GM19463 (cell line): ENCODE measurements at regions not wholly inside any gene's neighbourhood (a gene's known extent, or its start where the extent isn't known, plus 50 kb on each side); places are given as distances from the start of the nearest gene placed in this dataset.
"Not testable (repeated sequence)": the region's sequence is repeated elsewhere in the genome, so short reads cannot be mapped to it uniquely, and the experiment has no call there.

ENCODE experiments used
- ATAC-seq: cut with Tn5 transposase; IDR thresholded peaks from one replicate; pipeline ENCODE4 v1.9.1; 2021; ENCODE audit warnings: mild to moderate bottlenecking, moderate library complexity; ENCODE audit not compliant: unreplicated experiment

GRCh38 chr18:78421392-78421791 is 558.2 kb upstream of the SALL3 start:
- ATAC-seq, result no peak

GRCh38 chr18:78422336-78422735 is 557.3 kb upstream of the SALL3 start:
- no peak for ATAC-seq

- no peak for ATAC-seq
These were observed 555.8 kb upstream of the SALL3 start for GRCh38 chr18:78423811-78424210.

- no peak for ATAC-seq
These were observed 555.1 kb upstream of the SALL3 start for GRCh38 chr18:78424403-78425018.

- no peak for ATAC-seq
These were observed 554.6 kb upstream of the SALL3 start for GRCh38 chr18:78425019-78425412.

- no peak for ATAC-seq
These were observed 552.5 kb upstream of the SALL3 start for GRCh38 chr18:78427081-78427480.

GRCh38 chr18:78429127-78430108 is 550.2 kb upstream of the SALL3 start:
- no peak for ATAC-seq

GRCh38 chr18:78430131-78430758 is 549.4 kb upstream of the SALL3 start:
- no peak for ATAC-seq

- no peak for ATAC-seq
These were observed 548.0 kb upstream of the SALL3 start for GRCh38 chr18:78431606-78432005.

GRCh38 chr18:78433562-78433961 is 546.1 kb upstream of the SALL3 start:
- no peak for ATAC-seq

- ATAC-seq, result no peak
These were observed 543.5 kb upstream of the SALL3 start for GRCh38 chr18:78436110-78436509.

GRCh38 chr18:78438235-78438634 is 541.4 kb upstream of the SALL3 start:
- not testable (repeated sequence) for ATAC-seq

- ATAC-seq, result no peak
These were observed 533.7 kb upstream of the SALL3 start for GRCh38 chr18:78445880-78446279.

- ATAC-seq, result no peak
These were observed 532.4 kb upstream of the SALL3 start for GRCh38 chr18:78447211-78447610.

GRCh38 chr18:78448106-78448505 is 531.5 kb upstream of the SALL3 start:
- ATAC-seq, result no peak

- ATAC-seq, result no peak
These were observed 531.0 kb upstream of the SALL3 start for GRCh38 chr18:78448591-78448990.

GRCh38 chr18:78454221-78454620 is 525.4 kb upstream of the SALL3 start:
- ATAC-seq, result no peak

GRCh38 chr18:78455386-78455785 is 524.2 kb upstream of the SALL3 start:
- ATAC-seq, result no peak

- no peak for ATAC-seq
These were observed 522.6 kb upstream of the SALL3 start for GRCh38 chr18:78457011-78457410.

- ATAC-seq, result no peak
These were observed 521.9 kb upstream of the SALL3 start for GRCh38 chr18:78457731-78458130.

GRCh38 chr18:78458356-78458755 is 521.3 kb upstream of the SALL3 start:
- no peak for ATAC-seq

- ATAC-seq, result no peak
These were observed 520.0 kb upstream of the SALL3 start for GRCh38 chr18:78459668-78460067.
